Mucosa of descending colon (tissue), 3 donors: ENCODE measurements at regions not wholly inside any gene's neighbourhood (a gene's known extent, or its start where the extent isn't known, plus 50 kb on each side); places are given as distances from the start of the nearest gene placed in this dataset.

Experiments
- ATAC-seq: fragments of 200-7000 bp; cut with Tn5 transposase; one replicate; pipeline ENCODE4 v1.9.1; 2020; ENCODE audit warnings: mild to moderate bottlenecking, moderate library complexity
- DNase-seq, 3 donors: peaks; one replicate each; pipeline ENCODE4 v3.0.0-alpha.2; 2020
- H3K36me3 ChIP-seq: fragments of 200-600 bp; one replicate; pipeline ENCODE4 v1.8.0; 2021; ENCODE audit warnings: low read depth, mild to moderate bottlenecking
- H3K4me1 ChIP-seq: fragments of 200-600 bp; one replicate; pipeline ENCODE4 v1.8.0; 2021; ENCODE audit warnings: low read depth, mild to moderate bottlenecking
- H3K4me3 ChIP-seq: fragments of 200-600 bp; one replicate; pipeline ENCODE4 v1.8.0; 2021; ENCODE audit warnings: mild to moderate bottlenecking
- H3K9me3 ChIP-seq: fragments of 200-600 bp; one replicate; pipeline ENCODE4 v1.8.0; 2021; ENCODE audit warnings: mild to moderate bottlenecking
- CTCF ChIP-seq: fragments of 200-600 bp; IDR thresholded peaks from one replicate; pipeline ENCODE4 v1.8.0; 2022; ENCODE audit warnings: antibody characterized with exemption, mild to moderate bottlenecking
- intact Hi-C, 2 donors: fragments of 100-400 bp; cut with DNase I in 1 of 2; cut with micrococcal nuclease in 1 of 2; formaldehyde crosslinking; loops; one replicate each; pipeline versions ENCODE4 v1.11.0 to v1.11.1; 2022; cut with DNase I, micrococcal nuclease
- donor health status: DM: no; HTN: no; CAD: no; lungs with moderate emphysema.
- donor health status: DM: no; HTN: no; CAD: no.
- donor health status: DM: no; HTN: yes; CAD: no.

- DNase-seq (no peak), ATAC-seq (no peak)
- Histone ChIP-seq H3K36me3 (no peaks in the 10 kb centered on the region), H3K4me3 (no peak overlapping the region), H3K9me3 (no peaks in the 10 kb centered on the region), H3K4me1 (no peaks in the 10 kb centered on the region)
- intact Hi-C loops = no loop called here
- TF ChIP-seq CTCF = no peak
Measured at GRCh38 chr3:76985645-76986044, 54.3 kb upstream of the ROBO2 start.

GRCh38 chr3:76986876-76987474 is 52.9 kb upstream of the ROBO2 start:
- no peak for DNase-seq
- intact Hi-C loops = no loop called here
- H3K4me3 ChIP-seq = no peak overlapping the region
- H3K9me3 ChIP-seq = no peaks in the 10 kb centered on the region
- no peak for TF ChIP-seq CTCF
- no peaks in the 10 kb centered on the region for H3K36me3 ChIP-seq
- ATAC-seq = no peak
- H3K4me1 ChIP-seq = no peaks in the 10 kb centered on the region
